ENCODE measurements at regions not wholly inside any gene's neighbourhood (a gene's known extent, or its start where the extent isn't known, plus 50 kb on each side); places are given as distances from the start of the nearest gene placed in this dataset.

DNA sequence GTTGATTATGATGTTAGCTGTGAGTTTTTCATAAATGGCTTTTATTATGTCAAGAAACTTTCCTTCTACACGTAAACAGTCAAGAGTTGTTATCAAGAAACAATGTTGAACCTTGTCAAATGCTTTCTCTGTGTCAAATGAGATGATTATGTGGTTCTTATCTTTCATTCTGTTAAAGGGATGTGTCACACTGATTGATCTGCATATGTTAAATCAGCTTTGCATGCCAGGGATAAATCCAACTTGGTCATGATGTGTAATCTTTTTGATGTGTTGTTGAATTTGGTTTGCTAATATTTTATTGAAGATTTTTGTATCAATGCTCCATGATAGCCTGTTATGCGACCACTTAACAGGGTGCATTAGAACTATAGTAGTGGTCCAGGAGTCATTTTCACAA lies 107.3 kb downstream of the C1QL2 start:
- TF ChIP-seq ZNF343 (CRISPR knock-in tag; IDR thresholded peaks at IDR 0.05) = no peak
- TF ChIP-seq, protein P1, sequence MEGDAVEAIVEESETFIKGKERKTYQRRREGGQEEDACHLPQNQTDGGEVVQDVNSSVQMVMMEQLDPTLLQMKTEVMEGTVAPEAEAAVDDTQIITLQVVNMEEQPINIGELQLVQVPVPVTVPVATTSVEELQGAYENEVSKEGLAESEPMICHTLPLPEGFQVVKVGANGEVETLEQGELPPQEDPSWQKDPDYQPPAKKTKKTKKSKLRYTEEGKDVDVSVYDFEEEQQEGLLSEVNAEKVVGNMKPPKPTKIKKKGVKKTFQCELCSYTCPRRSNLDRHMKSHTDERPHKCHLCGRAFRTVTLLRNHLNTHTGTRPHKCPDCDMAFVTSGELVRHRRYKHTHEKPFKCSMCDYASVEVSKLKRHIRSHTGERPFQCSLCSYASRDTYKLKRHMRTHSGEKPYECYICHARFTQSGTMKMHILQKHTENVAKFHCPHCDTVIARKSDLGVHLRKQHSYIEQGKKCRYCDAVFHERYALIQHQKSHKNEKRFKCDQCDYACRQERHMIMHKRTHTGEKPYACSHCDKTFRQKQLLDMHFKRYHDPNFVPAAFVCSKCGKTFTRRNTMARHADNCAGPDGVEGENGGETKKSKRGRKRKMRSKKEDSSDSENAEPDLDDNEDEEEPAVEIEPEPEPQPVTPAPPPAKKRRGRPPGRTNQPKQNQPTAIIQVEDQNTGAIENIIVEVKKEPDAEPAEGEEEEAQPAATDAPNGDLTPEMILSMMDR (CRISPR knock-in tag; IDR thresholded peaks at IDR 0.05) = no peak
- TF ChIP-seq, protein P2, sequence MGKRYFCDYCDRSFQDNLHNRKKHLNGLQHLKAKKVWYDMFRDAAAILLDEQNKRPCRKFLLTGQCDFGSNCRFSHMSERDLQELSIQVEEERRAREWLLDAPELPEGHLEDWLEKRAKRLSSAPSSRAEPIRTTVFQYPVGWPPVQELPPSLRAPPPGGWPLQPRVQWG (CRISPR knock-in tag; IDR thresholded peaks at IDR 0.05; ENCODE audit: borderline replicate concordance, low read depth) = no peak
- TF ChIP-seq POLR2AphosphoS5 (IDR thresholded peaks at IDR 0.05; ENCODE audit: low read depth, low read length) = no peak

All from HepG2 (cell line).